ENCODE measurements at regions not wholly inside any gene's neighbourhood (a gene's known extent, or its start where the extent isn't known, plus 50 kb on each side); places are given as distances from the start of the nearest gene placed in this dataset.

DNA sequence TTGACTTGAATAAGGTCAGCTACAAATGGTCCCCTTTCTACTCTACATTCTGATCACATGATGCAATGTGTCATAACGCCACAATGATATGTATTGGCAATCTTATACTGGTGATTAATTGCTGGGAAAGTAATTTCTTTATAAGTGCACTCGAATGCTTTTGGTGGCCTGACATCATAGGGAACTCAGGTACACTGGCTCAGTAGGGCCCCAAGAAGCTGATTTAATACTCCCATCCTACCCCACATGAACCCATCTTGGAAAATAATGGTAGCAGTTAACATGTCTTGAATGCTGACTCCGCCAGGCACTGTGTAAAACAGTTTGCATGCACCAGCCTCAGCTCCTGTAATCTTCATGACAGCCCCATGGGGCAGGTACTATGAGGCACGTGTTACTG is 186.9 kb downstream of the SNX10 start:
- TF ChIP-seq POLR2A (IDR thresholded peaks at IDR 0.05; ENCODE audit: low read depth) (no peak), CTCF (IDR thresholded peaks at IDR 0.05) (no peak), POLR2AphosphoS5 (IDR thresholded peaks at IDR 0.05) (no peak), EP300 (IDR thresholded peaks at IDR 0.05) (no peak)

All from esophagus muscularis mucosa (tissue), 4 donors.